Nephron (organoid): ENCODE measurements at regions not wholly inside any gene's neighbourhood (a gene's known extent, or its start where the extent isn't known, plus 50 kb on each side); places are given as distances from the start of the nearest gene placed in this dataset.

Source experiments
- H3K27ac Mint-ChIP-seq, 3 experiments: 2 replicates each; pipeline ENCODE4 v1.8.0; 2020; ENCODE audit warnings: mixed read lengths in 3 of 3, mild to moderate bottlenecking in 2 of 3, moderate library complexity in 1 of 3
- H3K27me3 Mint-ChIP-seq: 2 replicates; pipeline ENCODE4 v1.8.0; 2021; ENCODE audit warnings: low read depth, mild to moderate bottlenecking, moderate library complexity, mixed read lengths
- H3K36me3 Mint-ChIP-seq: 2 replicates; pipeline ENCODE4 v1.8.0; 2020; ENCODE audit warnings: low read depth, mixed read lengths
- H3K4me1 Mint-ChIP-seq: 2 replicates; pipeline ENCODE4 v1.8.0; 2020; ENCODE audit warnings: mixed read lengths
- H3K4me3 Mint-ChIP-seq, 3 experiments: 2 replicates each; pipeline ENCODE4 v1.8.0; 2020; ENCODE audit warnings: mild to moderate bottlenecking in 3 of 3, mixed read lengths in 3 of 3, moderate library complexity in 2 of 3
- H3K9me3 Mint-ChIP-seq: 2 replicates; pipeline ENCODE4 v1.8.0; 2020; ENCODE audit warnings: mixed read lengths
- TF ChIP-seq, protein P1 (sequence below), 3 experiments: fragments of 200-600 bp; sonication (generic); IDR thresholded peaks; one replicate each; pipeline ENCODE4 v1.5.0; 2021; ENCODE audit warnings: antibody characterized with exemption in 3 of 3; ENCODE audit not compliant: unreplicated experiment in 3 of 3

DNA sequence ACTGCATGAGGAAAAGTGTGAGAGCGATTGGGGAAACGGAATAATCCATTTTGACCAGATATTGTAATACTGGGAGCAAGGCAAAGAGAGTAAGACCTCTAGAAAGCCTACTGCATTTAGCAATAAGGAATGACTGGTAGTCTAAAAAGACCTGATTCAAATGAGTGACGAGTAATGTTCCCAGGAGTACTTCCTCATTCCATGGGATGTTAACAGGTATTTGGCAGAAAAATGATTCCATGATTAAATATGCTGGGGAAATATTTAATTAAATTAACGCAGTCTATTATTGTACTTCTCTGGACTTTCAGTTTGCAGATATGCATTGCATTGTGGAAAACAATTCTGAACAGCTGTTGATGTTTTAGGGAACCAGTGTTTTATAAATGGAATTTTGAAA, 105.5 kb downstream of the RPE65 start:
- no peaks in the 10 kb centered on the region for H3K36me3 Mint-ChIP-seq
- peaks cover 9% of the 10 kb centered on the region for H3K27me3 Mint-ChIP-seq
- no peak overlapping the region for H3K27ac Mint-ChIP-seq
- TF ChIP-seq, protein P1, sequence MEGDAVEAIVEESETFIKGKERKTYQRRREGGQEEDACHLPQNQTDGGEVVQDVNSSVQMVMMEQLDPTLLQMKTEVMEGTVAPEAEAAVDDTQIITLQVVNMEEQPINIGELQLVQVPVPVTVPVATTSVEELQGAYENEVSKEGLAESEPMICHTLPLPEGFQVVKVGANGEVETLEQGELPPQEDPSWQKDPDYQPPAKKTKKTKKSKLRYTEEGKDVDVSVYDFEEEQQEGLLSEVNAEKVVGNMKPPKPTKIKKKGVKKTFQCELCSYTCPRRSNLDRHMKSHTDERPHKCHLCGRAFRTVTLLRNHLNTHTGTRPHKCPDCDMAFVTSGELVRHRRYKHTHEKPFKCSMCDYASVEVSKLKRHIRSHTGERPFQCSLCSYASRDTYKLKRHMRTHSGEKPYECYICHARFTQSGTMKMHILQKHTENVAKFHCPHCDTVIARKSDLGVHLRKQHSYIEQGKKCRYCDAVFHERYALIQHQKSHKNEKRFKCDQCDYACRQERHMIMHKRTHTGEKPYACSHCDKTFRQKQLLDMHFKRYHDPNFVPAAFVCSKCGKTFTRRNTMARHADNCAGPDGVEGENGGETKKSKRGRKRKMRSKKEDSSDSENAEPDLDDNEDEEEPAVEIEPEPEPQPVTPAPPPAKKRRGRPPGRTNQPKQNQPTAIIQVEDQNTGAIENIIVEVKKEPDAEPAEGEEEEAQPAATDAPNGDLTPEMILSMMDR (IDR thresholded peaks at IDR 0.05; ENCODE audit: unreplicated experiment in 3 of 3), result no peak
- H3K4me3 Mint-ChIP-seq, result no peak overlapping the region
- H3K4me1 Mint-ChIP-seq, result no peaks in the 10 kb centered on the region
- H3K9me3 Mint-ChIP-seq, result no peaks in the 10 kb centered on the region

DNA sequence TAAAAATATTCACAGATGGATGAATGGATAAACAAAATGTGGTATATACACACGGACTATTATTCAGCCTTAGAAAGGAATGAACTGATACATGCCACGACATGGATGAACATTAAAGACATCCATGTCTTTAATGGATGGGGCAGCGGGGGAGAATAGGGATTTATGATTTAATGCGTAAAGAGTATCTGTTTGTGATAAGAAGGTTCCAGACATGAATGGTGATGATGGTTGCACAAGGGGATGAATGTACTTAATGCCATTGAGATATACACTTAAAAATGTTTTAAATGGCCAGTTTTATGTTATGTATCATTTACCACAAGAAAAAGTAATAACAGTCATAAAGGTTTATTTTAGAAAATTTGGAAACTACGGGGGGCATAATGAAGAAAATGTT, 108.6 kb upstream of the WLS start:
- Mint-ChIP-seq H3K4me3 (no peak overlapping the region), H3K27ac (no peak overlapping the region), H3K36me3 (no peaks in the 10 kb centered on the region), H3K27me3 (peaks cover 6% of the 10 kb centered on the region), H3K9me3 (no peaks in the 10 kb centered on the region), H3K4me1 (no peaks in the 10 kb centered on the region)
- TF ChIP-seq, protein P1 (IDR thresholded peaks at IDR 0.05; ENCODE audit: unreplicated experiment in 3 of 3), result no peak

DNA sequence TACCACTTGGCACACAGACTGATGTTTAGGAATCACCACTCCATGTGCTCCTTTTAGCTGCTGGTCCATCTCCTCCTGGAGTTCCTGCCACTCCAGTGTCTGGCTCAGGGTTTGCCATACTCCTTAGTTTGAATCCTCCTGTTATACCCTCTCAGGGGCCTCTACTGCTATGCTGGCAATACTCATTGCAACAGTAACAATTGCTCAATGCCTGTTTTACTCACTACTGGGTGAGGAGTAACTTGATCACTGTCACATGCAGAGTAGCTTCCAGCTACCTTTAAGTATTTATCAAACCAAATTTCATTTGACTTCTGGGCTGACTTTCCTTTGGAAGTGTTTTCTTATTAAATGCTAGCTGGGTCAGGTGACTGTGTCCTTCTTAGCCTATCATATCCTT, 107.2 kb upstream of the WLS start:
- H3K4me3 Mint-ChIP-seq, result no peak overlapping the region
- H3K9me3 Mint-ChIP-seq, result no peaks in the 10 kb centered on the region
- no peaks in the 10 kb centered on the region for H3K4me1 Mint-ChIP-seq
- H3K36me3 Mint-ChIP-seq, result no peaks in the 10 kb centered on the region
- peaks cover 6% of the 10 kb centered on the region for H3K27me3 Mint-ChIP-seq
- H3K27ac Mint-ChIP-seq, result no peak overlapping the region
- TF ChIP-seq, protein P1 (IDR thresholded peaks at IDR 0.05; ENCODE audit: unreplicated experiment in 3 of 3), result no peak

DNA sequence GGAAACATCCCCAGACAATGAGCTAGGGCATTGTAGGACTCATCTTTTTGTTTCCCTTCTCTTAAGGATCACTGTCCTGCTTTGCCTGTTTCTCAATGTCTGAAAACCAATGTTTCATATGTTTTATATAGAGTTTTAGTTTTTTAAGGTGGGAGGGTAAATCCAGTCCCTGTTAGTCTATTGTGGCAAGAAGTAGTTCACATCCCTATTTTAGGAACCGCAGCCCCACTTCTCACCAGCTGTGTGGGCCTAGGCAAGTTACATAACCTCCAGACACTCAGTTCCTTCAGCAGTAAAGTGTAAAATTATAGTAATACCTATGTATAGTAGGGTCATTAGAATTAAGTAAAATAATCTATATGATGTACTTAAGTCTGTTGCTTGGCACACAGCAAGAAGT, 105.8 kb upstream of the WLS start:
- Mint-ChIP-seq H3K36me3 (no peaks in the 10 kb centered on the region), H3K4me1 (no peaks in the 10 kb centered on the region), H3K9me3 (no peaks in the 10 kb centered on the region), H3K27me3 (peaks cover 6% of the 10 kb centered on the region), H3K27ac (no peak overlapping the region), H3K4me3 (no peak overlapping the region)
- TF ChIP-seq, protein P1 (IDR thresholded peaks at IDR 0.05; ENCODE audit: unreplicated experiment in 3 of 3), result no peak

DNA sequence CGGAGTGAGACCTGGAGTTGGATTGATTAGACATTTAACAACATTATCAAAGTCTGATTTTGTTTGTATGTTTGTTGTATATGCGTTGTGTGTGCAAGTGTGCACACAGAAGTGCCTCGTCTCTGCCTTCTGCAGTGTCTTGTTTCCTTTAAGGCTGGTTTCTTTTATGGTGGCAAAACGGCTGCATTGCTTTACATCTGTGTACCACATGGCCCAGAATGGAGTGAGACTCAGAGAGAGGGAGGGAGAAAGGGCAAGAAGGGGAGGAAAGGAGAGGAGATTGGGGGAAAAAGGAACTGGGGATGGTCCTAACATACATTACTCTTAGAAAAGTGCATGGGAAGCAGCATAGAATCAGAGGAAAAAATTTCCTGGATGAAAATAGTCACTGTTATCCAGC, 99.7 kb upstream of the WLS start:
- H3K27me3 Mint-ChIP-seq, result no peaks in the 10 kb centered on the region
- H3K27ac Mint-ChIP-seq, result no peak overlapping the region
- H3K4me3 Mint-ChIP-seq, result no peak overlapping the region
- H3K9me3 Mint-ChIP-seq, result no peaks in the 10 kb centered on the region
- TF ChIP-seq, protein P1 (IDR thresholded peaks at IDR 0.05; ENCODE audit: unreplicated experiment in 3 of 3), result no peak
- no peaks in the 10 kb centered on the region for H3K36me3 Mint-ChIP-seq
- no peaks in the 10 kb centered on the region for H3K4me1 Mint-ChIP-seq

DNA sequence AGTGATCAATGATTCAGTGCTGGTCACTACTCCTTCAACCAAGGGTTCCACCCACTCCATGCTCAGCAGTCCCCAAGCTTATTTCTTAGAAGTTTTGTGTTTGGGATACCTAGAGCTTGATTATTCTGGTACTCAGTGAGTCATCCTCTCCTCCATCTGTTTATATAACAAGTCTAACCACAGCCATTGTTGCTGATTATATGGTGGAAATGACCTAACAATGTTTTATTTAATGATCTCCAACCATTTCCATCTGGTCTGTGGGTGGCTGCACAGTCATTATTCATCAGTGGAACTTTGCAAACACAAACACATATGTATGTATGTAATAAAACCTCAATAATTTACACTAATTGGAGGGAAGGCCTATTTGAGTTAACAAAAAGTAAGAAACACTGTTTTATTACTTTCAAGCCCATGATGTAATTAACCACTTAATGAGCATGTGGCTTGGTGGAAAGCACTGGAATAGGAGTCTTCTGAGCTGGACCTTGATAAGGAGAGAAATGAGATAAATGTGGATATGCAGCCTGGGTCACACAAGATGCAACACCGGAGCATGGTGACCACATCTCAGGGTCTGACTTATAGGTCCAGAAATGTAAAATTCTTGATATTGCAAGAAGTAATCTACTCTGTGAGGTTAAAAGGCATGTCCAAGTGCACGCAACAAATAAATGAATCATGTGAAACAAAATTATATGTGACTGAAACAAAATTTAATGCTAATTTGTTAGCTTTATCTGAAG, 99.0 kb upstream of the WLS start:
- Mint-ChIP-seq H3K4me3 (no peak overlapping the region), H3K4me1 (no peaks in the 10 kb centered on the region), H3K27ac (no peak overlapping the region), H3K27me3 (no peaks in the 10 kb centered on the region), H3K9me3 (no peaks in the 10 kb centered on the region), H3K36me3 (no peaks in the 10 kb centered on the region)
- TF ChIP-seq, protein P1 (IDR thresholded peaks at IDR 0.05; ENCODE audit: unreplicated experiment in 3 of 3), result no peak
